Activated CD4-positive, alpha-beta T cell treated with anti-CD3 and anti-CD28 coated beads for 36 hours (primary cell): ENCODE measurements at regions not wholly inside any gene's neighbourhood (a gene's known extent, or its start where the extent isn't known, plus 50 kb on each side); places are given as distances from the start of the nearest gene placed in this dataset.

Experiments
- ATAC-seq: fragments of 200-7000 bp; cut with Tn5 transposase; one replicate; pipeline ENCODE4 v1.10.0; 2021; ENCODE audit warnings: mild to moderate bottlenecking, moderate library complexity
- CTCF ChIA-PET: fragments of 350-600 bp; sonication (Branson Sonifier 250); formaldehyde crosslinking; loops from one replicate; lab custom pipeline; 2021; ENCODE audit warnings: antibody characterized with exemption; lab: Charles Lee
- POLR2A ChIA-PET: fragments of 350-600 bp; sonication (Branson Sonifier 250); formaldehyde crosslinking; loops from one replicate; lab custom pipeline; 2021; ENCODE audit warnings: antibody characterized with exemption, inconsistent platforms; lab: Charles Lee
- DNase-seq: peaks from one replicate; pipeline ENCODE4 v3.0.0-alpha.2; 2020
- H3K27ac Mint-ChIP-seq: one replicate; pipeline ENCODE4 v1.8.0; 2021; ENCODE audit warnings: mixed read lengths
- H3K27me3 Mint-ChIP-seq: one replicate; pipeline ENCODE4 v1.8.0; 2021; ENCODE audit warnings: mixed read lengths
- H3K36me3 Mint-ChIP-seq: one replicate; pipeline ENCODE4 v1.8.0; 2021; ENCODE audit warnings: low read depth, mixed read lengths
- H3K4me1 Mint-ChIP-seq: one replicate; pipeline ENCODE4 v1.8.0; 2021; ENCODE audit warnings: mixed read lengths
- H3K4me3 Mint-ChIP-seq: one replicate; pipeline ENCODE4 v1.8.0; 2021; ENCODE audit warnings: mild to moderate bottlenecking, moderate library complexity, mixed read lengths
- H3K9me3 Mint-ChIP-seq: one replicate; pipeline ENCODE4 v1.8.0; 2021; ENCODE audit warnings: low read depth, mixed read lengths
- intact Hi-C, 2 experiments: fragments of 100-400 bp; cut with DNase I in 1 of 2; cut with micrococcal nuclease in 1 of 2; formaldehyde crosslinking; loops; one replicate each; pipeline versions ENCODE4 v1.14.2 to v1.15.1; 2022 to 2024; cut with DNase I, micrococcal nuclease

DNA sequence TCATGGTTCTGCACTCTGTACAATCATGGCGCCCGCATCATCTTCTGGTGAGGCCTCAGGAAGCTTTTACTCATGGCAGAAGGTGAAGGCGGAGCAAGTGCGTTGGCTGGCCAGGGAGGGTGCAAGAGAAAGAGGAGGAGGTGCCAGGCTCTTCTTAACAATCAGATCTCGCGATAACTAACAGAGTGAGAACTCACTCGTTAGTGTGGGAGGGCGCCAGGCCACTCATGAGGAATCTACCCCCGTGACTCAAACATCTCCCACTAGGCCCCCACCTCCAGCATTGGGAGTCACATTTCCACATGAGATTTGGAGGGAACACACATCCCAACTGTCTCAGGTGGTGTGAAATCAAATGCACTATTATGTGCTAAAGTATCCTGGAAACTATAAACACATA lies 220.2 kb upstream of the CSF3R start:
- DNase-seq, result no peak
- POLR2A ChIA-PET, result no interaction called here
- Mint-ChIP-seq H3K27ac (no peak overlapping the region), H3K4me3 (no peak overlapping the region), H3K36me3 (no peaks in the 10 kb centered on the region), H3K27me3 (peaks cover 10% of the 10 kb centered on the region), H3K9me3 (no peaks in the 10 kb centered on the region), H3K4me1 (no peaks in the 10 kb centered on the region)
- no peak for ATAC-seq
- intact Hi-C loops, result loop anchor here (1.0 to 10.0 kb wide), 6 partner anchors 322 to 731 kb away; no protein-coding TSS in a partner anchor
- CTCF ChIA-PET, result no interaction called here

GRCh38 chr1:36699113-36699911 lies 216.6 kb upstream of the CSF3R start:
- ChIA-PET CTCF (interaction anchor here (0.6 kb wide), 2 partner anchors 479 to 1493 kb away, joined by 3 read pairs; no protein-coding TSS in a partner anchor), POLR2A (no interaction called here)
- intact Hi-C loops, result no loop called here
- DNase-seq (no peak), ATAC-seq (no peak)
- no peaks in the 10 kb centered on the region for H3K4me1 Mint-ChIP-seq
- H3K27ac Mint-ChIP-seq, result no peak overlapping the region
- no peaks in the 10 kb centered on the region for H3K9me3 Mint-ChIP-seq
- H3K4me3 Mint-ChIP-seq, result no peak overlapping the region
- H3K36me3 Mint-ChIP-seq, result no peaks in the 10 kb centered on the region
- peaks cover 9% of the 10 kb centered on the region for H3K27me3 Mint-ChIP-seq

- POLR2A ChIA-PET, result no interaction called here
- CTCF ChIA-PET, result interaction anchor here (0.6 to 0.8 kb wide), 2 partner anchors 25 to 932 kb away, joined by 3 read pairs; no protein-coding TSS in a partner anchor
- H3K27ac Mint-ChIP-seq, result no peak overlapping the region
- H3K27me3 Mint-ChIP-seq, result peaks cover 17% of the 10 kb centered on the region
- no peak overlapping the region for H3K4me3 Mint-ChIP-seq
- no peaks in the 10 kb centered on the region for H3K4me1 Mint-ChIP-seq
- intact Hi-C loops, result no loop called here
- ATAC-seq (no peak), DNase-seq (no peak)
- no peaks in the 10 kb centered on the region for H3K9me3 Mint-ChIP-seq
- H3K36me3 Mint-ChIP-seq, result no peaks in the 10 kb centered on the region
These were observed 215.3 kb upstream of the CSF3R start for GRCh38 chr1:36697836-36698605.

DNA sequence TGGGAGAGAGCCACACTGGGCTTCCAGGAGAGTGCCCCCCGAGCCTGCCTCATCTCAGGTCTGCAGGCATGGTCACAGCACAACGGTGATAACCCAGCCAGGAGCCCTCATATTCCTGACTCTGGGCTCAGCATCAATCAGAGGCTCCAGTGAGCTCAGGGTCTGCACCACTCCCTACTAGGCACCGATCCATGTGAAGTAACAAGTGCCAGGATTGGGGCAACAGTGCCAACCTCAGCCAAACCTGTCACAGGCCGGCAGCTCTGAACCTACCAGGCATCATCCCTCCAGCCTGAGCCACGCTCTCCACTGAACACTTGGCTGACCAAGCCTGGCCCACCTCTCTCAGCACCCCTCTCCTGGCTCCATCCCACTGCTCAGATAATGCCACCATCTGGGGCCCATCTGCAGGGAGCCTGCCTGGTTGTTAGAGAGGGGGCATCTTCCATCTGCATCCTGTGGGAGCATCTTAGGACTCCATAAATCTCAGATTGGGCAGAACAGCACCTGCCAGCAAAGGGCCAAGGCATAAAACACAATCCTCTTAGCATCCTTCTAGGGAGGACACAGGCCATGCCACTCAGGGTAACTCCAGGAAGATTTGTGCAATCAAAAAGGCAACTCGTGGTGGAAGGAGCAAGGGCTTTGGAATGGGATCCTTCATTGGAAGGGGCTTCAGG lies 213.7 kb upstream of the CSF3R start:
- intact Hi-C loops, result no loop called here
- ATAC-seq (no peak), DNase-seq (no peak)
- Mint-ChIP-seq H3K4me1 (no peaks in the 10 kb centered on the region), H3K4me3 (no peak overlapping the region), H3K9me3 (no peaks in the 10 kb centered on the region), H3K27me3 (peaks cover 21% of the 10 kb centered on the region), H3K27ac (no peak overlapping the region), H3K36me3 (no peaks in the 10 kb centered on the region)
- POLR2A ChIA-PET, result no interaction called here
- CTCF ChIA-PET, result interaction anchor here (0.6 kb wide), 1 partner anchor 130 kb away, joined by 3 read pairs; no protein-coding TSS in a partner anchor

GRCh38 chr1:36693603-36694002 lies 210.9 kb upstream of the CSF3R start:
- DNase-seq (no peak), ATAC-seq (no peak)
- H3K4me3 Mint-ChIP-seq, result no peak overlapping the region
- CTCF ChIA-PET, result no interaction called here
- no peak overlapping the region for H3K27ac Mint-ChIP-seq
- H3K4me1 Mint-ChIP-seq, result no peaks in the 10 kb centered on the region
- no peaks in the 10 kb centered on the region for H3K36me3 Mint-ChIP-seq
- intact Hi-C loops, result no loop called here
- H3K9me3 Mint-ChIP-seq, result no peaks in the 10 kb centered on the region
- H3K27me3 Mint-ChIP-seq, result peaks cover 19% of the 10 kb centered on the region
- POLR2A ChIA-PET, result no interaction called here

DNA sequence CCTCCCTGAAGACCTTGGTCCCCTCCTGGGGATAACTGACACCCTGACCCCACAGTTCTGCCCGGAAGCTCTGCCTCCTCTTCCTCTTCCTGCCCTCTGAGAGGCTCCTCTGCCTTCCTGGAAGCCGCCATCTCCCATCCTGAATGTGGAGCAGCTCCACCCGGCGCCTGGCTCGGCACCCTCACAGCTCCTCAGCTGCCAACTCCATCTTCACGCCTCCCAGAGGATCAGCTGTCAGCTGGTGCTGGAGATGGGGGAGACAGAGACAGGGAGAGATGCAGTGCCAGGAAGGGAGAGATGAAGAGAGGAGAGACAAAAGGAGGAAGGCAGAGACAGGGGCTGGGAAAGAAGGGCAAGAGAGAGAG lies 210.4 kb upstream of the CSF3R start:
- H3K27ac Mint-ChIP-seq, result no peak overlapping the region

GRCh38 chr1:36692465-36693160 lies 209.9 kb upstream of the CSF3R start:
- H3K4me1 Mint-ChIP-seq, result no peaks in the 10 kb centered on the region
- ATAC-seq (no peak), DNase-seq (no peak)
- H3K9me3 Mint-ChIP-seq, result no peaks in the 10 kb centered on the region
- POLR2A ChIA-PET, result no interaction called here
- H3K4me3 Mint-ChIP-seq, result no peak overlapping the region
- CTCF ChIA-PET, result interaction anchor here (1.1 kb wide), 1 partner anchor 25 kb away, joined by 6 read pairs; no protein-coding TSS in a partner anchor
- H3K36me3 Mint-ChIP-seq, result no peaks in the 10 kb centered on the region
- peaks cover 22% of the 10 kb centered on the region for H3K27me3 Mint-ChIP-seq
- intact Hi-C loops, result no loop called here
- no peak overlapping the region for H3K27ac Mint-ChIP-seq

More for the DNA sequence above, 210.4 kb upstream of the CSF3R start:
- POLR2A ChIA-PET, result no interaction called here
- Mint-ChIP-seq H3K36me3 (no peaks in the 10 kb centered on the region), H3K4me1 (no peaks in the 10 kb centered on the region), H3K27me3 (peaks cover 19% of the 10 kb centered on the region), H3K9me3 (no peaks in the 10 kb centered on the region), H3K4me3 (no peak overlapping the region)
- intact Hi-C loops, result no loop called here
- CTCF ChIA-PET, result interaction anchor here (1.1 kb wide), 1 partner anchor 26 kb away, joined by 6 read pairs; no protein-coding TSS in a partner anchor
- ATAC-seq, result no peak
- no peak for DNase-seq

GRCh38 chr1:36691374-36691773 lies 208.7 kb upstream of the CSF3R start:
- DNase-seq, result no peak
- Mint-ChIP-seq H3K9me3 (no peaks in the 10 kb centered on the region), H3K27me3 (peaks cover 28% of the 10 kb centered on the region), H3K27ac (no peak overlapping the region), H3K4me3 (no peak overlapping the region), H3K4me1 (no peaks in the 10 kb centered on the region), H3K36me3 (no peaks in the 10 kb centered on the region)
- intact Hi-C loops, result no loop called here
- POLR2A ChIA-PET, result interaction anchor here (0.7 kb wide), 1 partner anchor 154 kb away, joined by 4 read pairs; no protein-coding TSS in a partner anchor
- ATAC-seq, result no peak
- CTCF ChIA-PET, result interaction anchor here (1.0 kb wide), 1 partner anchor 175 kb away, joined by 4 read pairs; no protein-coding TSS in a partner anchor

DNA sequence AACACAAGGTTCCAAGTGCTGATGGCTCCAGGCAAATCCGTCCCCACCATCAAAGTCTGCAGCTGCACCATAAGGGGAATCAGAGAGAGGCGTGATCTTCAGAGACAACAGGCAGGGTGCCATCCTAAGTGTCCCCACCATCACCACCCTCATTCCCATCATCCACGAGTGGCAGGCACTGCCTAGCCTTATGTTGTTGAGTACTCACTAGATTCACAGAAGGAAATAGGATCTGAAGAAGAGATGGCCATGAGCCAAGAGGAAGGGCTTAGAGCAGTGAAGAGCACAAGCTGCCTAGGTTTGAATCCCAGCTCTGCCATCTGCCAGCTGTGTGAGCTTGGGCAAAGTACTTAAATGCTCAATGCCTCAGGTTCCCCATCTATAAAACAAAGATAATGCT lies 207.3 kb upstream of the CSF3R start:
- intact Hi-C loops, result no loop called here
- H3K36me3 Mint-ChIP-seq, result no peaks in the 10 kb centered on the region
- CTCF ChIA-PET, result interaction anchor here (1.0 kb wide), 1 partner anchor 38 kb away, joined by 3 read pairs; no protein-coding TSS in a partner anchor
- POLR2A ChIA-PET, result no interaction called here
- no peaks in the 10 kb centered on the region for H3K4me1 Mint-ChIP-seq
- H3K9me3 Mint-ChIP-seq, result no peaks in the 10 kb centered on the region
- no peak for DNase-seq
- no peak overlapping the region for H3K4me3 Mint-ChIP-seq
- no peak overlapping the region for H3K27ac Mint-ChIP-seq
- peaks cover 25% of the 10 kb centered on the region for H3K27me3 Mint-ChIP-seq
- ATAC-seq, result no peak

- Mint-ChIP-seq H3K9me3 (no peaks in the 10 kb centered on the region), H3K4me3 (no peak overlapping the region), H3K27me3 (peaks cover 17% of the 10 kb centered on the region), H3K27ac (no peak overlapping the region), H3K4me1 (no peaks in the 10 kb centered on the region), H3K36me3 (no peaks in the 10 kb centered on the region)
- no peak for DNase-seq
- intact Hi-C loops, result no loop called here
- ChIA-PET POLR2A (no interaction called here), CTCF (no interaction called here)
- ATAC-seq, result no peak
These were observed 204.6 kb upstream of the CSF3R start for GRCh38 chr1:36687312-36687711.
